Body of pancreas (tissue), 4 donors: ENCODE measurements at regions not wholly inside any gene's neighbourhood (a gene's known extent, or its start where the extent isn't known, plus 50 kb on each side); places are given as distances from the start of the nearest gene placed in this dataset.

ENCODE experiments used
- POLR2A ChIP-seq, 3 donors: fragments of 450-650 bp; IDR thresholded peaks; one replicate each; pipeline ENCODE4 v1.6.1; 2016; ENCODE audit warnings: antibody characterized with exemption in 3 of 3, mild to moderate bottlenecking in 2 of 3
- TF ChIP-seq, protein P1 (sequence below), 7 experiments: fragments of 450-650 bp in 4 of 7; fragments of 200-600 bp in 3 of 7; sonication (generic) in 3 of 7; IDR thresholded peaks; one replicate each; pipeline ENCODE4 v1.5.1; 2016 to 2019; ENCODE audit warnings: antibody characterized with exemption in 7 of 7

- TF ChIP-seq, protein P1, sequence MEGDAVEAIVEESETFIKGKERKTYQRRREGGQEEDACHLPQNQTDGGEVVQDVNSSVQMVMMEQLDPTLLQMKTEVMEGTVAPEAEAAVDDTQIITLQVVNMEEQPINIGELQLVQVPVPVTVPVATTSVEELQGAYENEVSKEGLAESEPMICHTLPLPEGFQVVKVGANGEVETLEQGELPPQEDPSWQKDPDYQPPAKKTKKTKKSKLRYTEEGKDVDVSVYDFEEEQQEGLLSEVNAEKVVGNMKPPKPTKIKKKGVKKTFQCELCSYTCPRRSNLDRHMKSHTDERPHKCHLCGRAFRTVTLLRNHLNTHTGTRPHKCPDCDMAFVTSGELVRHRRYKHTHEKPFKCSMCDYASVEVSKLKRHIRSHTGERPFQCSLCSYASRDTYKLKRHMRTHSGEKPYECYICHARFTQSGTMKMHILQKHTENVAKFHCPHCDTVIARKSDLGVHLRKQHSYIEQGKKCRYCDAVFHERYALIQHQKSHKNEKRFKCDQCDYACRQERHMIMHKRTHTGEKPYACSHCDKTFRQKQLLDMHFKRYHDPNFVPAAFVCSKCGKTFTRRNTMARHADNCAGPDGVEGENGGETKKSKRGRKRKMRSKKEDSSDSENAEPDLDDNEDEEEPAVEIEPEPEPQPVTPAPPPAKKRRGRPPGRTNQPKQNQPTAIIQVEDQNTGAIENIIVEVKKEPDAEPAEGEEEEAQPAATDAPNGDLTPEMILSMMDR (IDR thresholded peaks at IDR 0.05), result no peak
- no peak for TF ChIP-seq POLR2A (IDR thresholded peaks at IDR 0.05)
Measured at GRCh38 chr11:112367895-112368294, 107.2 kb upstream of the PLET1 start.
